GM12892 (cell line): ENCODE measurements at regions not wholly inside any gene's neighbourhood (a gene's known extent, or its start where the extent isn't known, plus 50 kb on each side); places are given as distances from the start of the nearest gene placed in this dataset.

ENCODE experiments used
- POLR2A ChIP-seq: IDR thresholded peaks from 2 replicates; pipeline ENCODE4 v1.6.1; 2011; ENCODE audit warnings: low read depth, low read length, control low read depth
- TAF1 ChIP-seq: IDR thresholded peaks from 2 replicates; pipeline ENCODE4 v1.6.1; 2011; ENCODE audit warnings: low read depth, mild to moderate bottlenecking, control low read depth, low read length, borderline replicate concordance

GRCh38 chr16:85174871-85175723, 62.8 kb upstream of the CIBAR2 start:
- TF ChIP-seq POLR2A (no peak), TAF1 (no peak)
